Activated naive CD4-positive, alpha-beta T cell treated with anti-CD3 and anti-CD28 coated beads, Interleukin-2, amount 50 U/mL, for 16 hours (primary cell): ENCODE measurements at regions not wholly inside any gene's neighbourhood (a gene's known extent, or its start where the extent isn't known, plus 50 kb on each side); places are given as distances from the start of the nearest gene placed in this dataset.

Experiments used
- DNase-seq: peaks from one replicate; pipeline ENCODE4 v3.0.0-alpha.2; 2020

DNA sequence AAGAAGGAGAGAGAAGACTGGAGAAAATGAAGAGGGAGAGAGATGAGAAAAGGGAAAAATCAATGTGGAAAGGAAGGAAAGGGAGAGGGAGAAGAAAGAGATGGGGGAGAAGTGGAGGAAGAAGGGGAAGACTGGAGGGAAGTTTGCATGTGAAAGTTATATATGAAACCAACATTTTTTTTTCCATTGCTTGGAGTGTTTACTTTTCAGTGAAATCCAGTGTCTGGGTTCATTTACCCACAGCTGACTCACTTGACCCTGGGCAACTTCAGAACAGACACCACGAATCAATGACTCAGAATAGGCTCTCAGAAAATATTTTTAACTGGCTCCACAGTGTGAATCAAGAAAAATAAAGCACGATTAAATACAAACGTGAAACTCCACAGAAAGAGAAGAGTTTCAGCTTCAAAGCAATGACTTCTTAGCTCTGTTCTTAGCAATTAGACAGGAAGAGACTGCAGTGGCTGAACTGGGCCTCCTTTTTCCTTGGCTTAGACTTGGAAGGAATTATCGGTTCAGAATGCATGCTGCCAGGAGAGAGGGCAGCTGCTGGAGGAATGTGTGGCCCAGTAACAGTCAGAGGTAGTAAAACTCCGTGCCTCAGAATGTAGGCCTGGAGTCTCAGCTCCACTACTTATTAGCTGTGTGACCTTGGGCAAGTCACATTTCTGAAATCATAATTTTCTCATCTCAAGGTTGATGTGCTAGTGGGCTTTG lies 237.5 kb downstream of the MIAT start:
- no peak for DNase-seq

DNA sequence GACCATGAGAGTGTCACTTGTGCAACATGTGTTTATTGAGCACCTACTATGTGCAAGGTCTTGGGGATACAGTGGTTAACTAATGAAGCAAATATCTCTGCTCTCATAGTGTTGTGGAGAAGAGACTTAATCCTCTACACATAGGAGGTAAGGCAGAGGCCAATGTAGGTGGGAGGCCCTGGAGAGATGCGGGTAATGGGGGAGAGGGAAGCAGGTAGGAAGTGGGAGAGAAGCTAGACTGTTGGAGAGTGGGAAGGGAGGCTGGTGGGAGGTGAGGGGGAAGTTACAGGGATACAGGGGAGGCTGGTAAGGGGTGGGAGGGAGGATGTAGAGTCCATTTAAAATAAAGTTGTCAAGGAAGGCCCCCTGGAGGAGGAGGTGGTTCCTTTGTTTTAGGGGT lies 240.0 kb downstream of the MIAT start:
- no peak for DNase-seq

DNA sequence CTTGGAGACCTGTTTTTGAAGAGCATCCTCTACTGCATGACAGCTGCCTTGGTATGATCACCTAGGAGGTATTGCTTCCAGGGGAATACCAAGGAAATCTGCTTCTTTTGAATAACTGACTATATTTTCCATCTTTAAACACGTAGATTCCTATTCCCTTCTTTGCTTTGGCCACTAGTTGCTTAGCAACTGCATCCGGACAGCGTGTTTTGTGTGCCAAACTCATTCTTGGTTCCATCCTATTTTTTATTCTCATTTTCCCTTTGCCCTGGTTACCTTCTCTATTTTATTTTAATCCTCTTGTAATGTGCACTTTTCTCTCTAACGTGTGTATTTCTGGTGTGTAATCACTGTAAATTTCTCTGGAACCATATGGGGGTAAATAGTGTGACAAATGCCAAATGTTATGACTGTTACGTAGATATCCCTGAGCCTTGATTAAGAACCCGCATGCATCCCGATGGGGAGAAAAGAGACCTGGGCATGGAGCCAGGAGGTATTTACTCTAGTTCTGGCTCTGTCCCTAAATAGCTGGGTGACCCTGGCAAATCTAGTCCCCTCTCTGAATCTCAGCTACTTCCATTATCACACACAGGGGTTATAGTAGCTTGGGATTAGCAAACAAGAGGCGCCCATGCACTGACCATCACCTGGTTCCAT lies 241.7 kb downstream of the MIAT start:
- DNase-seq: no peak

DNA sequence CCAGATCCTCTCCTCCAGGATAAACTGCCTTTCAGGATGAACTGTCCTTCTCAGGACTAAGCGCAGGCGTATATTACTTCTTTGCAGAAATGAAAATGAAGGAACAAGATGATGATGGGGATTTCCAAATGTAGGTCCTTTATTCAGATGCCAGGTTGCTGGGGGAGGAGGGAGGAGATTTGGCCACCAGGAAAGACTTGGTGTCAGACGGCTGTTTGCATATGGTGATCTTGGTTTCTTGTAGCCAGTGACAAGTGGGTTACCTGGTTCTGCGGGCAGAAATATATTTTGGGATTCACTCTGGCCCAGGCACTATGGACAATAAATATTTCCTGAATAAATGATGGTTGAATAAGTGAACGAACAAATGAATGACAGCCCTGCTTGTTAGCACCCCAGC lies 243.4 kb downstream of the MIAT start:
- DNase-seq: no peak

DNA sequence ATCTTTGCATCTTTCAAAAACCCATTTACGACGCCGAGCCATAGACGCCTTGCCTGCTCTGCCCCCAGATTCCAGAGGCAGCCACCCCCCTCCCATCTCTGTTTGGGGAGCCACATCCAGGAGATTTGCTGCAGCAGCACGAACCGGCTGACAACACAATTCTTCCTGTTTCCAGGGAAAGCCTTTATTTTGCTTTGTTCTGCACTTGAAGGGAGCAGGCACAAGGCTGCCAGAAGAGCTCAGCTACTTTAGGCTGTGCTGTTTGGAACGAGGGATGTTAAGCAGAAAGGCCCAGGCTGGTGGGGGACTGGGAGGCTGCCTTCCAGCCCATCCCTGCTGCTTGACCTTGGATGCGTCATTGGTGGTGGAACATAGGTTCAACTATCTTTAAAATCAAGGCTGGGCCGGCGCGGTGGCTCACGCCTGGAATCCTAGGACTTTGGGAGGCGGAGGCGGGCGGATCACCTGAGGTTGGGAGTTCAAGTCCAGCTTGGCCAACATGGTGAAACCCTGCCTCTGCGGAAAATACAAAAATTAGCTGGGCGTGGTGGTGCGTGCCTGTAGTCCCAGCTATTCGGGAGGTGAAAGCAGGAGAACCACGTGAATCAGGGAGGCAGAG lies 243.9 kb downstream of the MIAT start:
- DNase-seq: no peak

DNA sequence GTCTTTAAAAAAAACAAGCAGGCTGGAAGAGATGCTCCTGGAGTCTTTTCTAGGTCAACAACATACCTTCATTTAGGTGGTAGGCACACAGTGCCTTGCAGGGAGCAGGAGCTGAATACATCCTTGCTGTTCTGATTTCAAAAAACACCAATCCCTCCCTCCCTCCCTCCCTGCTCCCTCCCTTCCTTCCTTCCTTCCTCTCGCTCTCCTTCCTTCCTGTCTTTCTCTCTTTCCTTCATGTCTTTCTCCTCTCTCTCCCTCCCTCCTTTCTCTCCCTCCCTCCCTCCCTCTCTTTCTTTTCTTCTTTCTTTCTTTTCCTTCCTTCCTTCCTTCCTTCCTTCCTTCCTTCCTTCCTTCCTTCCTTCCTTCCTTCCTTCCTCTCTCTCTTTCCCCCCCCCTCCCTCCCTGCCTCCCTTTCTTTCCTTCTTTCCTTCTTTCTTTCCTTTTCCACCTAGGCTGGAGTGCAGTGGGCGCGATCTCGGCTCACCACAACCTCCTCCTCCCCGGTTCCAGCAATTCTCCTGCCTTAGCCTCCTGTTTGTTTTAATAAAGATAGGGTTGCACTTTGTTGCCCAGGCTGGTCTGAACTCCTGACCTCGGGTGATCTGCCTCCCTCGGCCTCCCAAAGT lies 245.1 kb downstream of the MIAT start:
- DNase-seq: no peak

DNA sequence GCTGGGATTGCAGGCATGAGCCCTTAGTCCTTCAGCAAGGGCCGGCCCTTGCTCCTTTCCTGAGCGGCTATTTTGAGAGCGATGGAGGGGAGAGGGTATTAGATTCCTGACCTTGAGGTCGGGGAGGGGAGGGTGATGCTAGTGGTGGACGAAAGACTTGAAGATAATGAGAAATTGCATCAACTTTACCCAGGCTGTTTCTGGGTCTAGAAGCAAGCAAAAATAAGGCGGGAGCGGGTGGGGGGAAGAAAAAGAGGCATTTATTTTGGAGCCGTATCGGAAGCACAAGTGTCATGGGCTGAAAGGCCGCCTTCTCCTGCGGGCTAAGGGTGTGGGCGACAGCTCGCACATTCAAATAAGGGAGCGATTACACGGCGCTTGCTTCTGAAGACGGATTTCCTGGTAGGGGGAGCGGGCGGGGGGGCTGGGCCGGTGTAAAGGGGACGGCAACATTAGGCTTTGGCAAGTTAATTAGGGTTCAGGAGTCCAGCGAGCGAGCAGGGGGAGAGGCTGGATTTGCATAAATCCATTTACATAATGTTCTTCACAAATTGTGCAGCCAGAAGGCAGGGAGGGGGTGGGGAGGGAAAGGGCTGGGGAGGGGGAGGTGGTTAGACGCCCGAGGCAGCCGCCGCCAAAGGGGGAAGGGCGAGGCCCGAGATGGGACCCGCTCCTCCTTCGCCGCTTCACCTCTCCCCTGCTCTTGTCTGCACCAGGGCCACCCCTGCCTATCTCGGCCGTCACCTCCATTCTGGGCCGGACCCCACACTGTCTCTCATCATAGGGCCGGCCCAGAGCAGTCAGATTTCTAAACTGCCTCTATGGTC lies 245.9 kb downstream of the MIAT start:
- no peak for DNase-seq

DNA sequence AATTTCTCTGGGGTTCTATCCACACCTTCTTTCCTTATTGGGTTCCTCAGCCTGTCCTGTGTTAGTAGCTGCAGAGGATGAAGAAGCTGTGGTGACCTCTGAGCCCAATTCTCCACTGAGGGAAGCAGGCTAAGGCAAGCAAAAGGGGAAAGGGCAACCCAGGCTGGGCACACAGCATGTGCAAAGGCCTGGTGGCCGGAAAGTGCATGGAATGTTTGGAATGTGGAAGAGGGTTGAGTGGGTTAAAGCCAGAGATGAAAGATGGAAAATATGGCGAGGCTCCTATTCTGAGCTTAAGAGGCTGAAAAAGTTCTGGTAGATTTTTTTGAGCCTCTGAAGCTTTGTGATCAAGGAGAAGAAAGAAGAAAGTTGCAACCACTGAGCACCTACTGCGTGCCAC lies 247.1 kb downstream of the MIAT start:
- no peak for DNase-seq

DNA sequence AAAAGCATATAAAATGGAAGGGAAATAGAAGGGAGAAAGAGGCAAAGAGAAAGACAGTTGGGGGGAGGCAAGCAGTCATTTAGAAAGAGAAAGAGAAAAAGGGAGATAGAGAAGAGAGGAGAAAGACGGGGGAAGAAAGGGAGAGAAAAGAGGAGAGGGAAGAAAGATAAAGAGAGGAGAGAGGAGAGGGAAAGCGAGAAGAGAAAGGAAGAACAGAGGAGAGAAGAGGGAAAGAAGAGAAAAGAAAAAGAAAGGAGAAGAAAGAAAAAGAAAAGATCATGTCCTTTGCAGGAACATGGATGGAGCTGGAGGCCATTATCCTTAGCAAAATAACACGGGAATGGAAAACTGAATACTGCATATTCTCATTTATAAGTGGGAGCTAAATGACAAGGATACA lies 247.7 kb downstream of the MIAT start:
- no peak for DNase-seq

DNA sequence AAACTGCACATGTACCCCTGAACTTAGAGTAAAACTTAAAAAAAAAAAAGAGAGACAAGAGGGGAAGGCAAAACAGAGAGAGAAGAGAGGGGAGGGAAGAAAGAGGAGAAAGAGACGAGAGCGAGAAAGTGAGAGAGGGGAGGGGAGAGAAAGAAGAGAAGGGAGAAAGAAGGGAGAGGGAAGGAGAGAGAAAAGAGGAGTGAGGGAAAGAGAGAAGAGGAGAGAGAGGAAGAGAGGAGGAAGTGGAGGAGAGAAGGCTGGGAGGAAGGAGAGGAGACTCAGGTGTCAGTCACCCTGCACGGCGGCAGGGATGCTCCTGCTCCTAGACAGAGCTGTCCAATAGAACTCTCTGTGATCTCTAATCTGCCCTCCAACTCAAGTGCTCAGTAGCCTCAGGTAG lies 248.3 kb downstream of the MIAT start:
- DNase-seq: no peak

DNA sequence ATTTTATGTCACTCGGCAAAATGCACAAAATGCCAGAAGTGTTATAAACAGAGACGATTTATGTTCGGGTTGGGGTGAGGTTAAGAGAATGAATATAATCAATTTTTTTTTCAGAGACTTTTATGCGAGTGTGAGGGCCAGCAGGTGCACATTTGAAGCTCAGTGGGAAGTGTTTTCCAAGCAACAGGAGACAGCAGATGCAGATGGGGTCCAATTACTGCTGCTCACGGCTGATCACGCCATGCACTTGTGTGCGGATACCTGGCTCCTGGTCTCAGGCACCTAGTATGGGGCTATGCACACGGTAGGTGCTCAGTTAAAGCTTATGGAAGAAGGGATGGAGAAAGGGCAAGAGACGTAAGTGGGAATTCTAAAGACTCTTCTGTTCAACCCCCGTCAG lies 249.1 kb downstream of the MIAT start:
- no peak for DNase-seq

DNA sequence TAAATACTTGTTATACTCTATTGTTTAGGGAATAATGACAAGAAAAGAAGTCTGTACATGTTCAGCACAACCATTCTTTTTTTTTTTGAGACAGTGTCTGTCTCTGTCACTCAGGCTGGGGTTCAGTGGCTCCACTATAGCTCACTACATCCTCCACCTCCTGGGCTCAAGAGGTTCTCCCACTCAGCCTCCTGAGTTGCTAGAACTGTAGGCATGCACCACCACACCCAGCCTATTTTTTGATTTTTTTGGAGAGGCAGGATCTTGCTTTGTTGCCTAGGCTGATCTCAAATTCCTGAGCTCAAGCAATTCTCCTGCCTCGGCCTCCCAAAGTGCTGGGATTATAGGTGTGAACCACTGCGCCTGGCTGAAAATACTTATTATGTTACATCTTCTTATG lies 250.0 kb downstream of the MIAT start:
- no peak for DNase-seq

DNA sequence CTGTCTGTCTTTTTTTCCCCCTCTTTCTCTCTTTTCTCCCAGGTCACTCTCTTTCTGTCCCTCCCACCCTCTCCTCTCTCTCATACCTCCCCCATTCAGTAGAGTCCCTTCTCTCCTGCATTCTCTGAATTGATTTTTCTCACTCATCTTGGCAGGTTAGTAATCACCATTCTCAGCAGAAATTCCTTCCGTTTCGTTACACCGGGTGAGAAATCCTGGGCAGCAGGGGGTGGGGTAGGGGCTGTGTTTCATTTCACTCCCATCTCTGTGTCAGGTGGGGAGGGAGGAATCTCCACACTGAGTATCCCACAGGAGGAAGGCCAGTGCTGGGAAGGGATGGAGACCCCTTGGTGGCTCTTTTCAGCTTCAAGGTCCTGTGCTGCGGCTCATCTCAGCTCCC lies 253.5 kb downstream of the MIAT start:
- DNase-seq: no peak

DNA sequence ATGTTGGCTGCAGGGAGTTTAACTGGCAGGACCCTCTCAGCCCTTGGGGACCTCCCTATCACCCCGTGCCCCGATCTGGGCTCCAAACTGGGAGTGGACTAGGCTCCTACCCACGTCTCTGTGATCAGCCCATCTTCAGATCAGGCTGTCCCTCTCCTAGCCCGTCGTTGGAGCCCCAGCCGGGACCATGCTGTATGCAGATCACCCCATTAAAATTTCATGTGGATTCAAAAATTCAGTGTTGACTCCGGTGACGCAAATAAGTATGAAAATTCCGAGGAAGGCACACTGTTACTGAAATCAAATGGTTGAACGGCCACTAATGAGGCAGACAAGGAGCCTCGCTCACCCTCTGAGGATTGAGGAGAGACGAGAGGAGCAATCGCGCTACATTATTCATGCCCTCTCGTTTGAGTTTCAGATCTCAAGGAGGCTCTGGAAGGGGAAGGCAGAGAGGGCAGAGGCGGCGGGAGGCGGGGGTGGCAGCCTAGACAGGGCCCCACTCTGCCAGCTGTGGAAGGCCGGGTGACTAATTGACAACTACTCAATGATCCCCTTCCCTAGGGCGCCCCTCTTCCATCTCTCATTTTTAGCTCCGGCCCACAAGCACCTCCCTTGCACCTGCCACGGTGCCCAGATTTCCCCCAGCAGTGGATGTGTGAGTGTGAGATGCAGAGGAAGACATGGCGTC lies 255.4 kb downstream of the MIAT start:
- DNase-seq: no peak

DNA sequence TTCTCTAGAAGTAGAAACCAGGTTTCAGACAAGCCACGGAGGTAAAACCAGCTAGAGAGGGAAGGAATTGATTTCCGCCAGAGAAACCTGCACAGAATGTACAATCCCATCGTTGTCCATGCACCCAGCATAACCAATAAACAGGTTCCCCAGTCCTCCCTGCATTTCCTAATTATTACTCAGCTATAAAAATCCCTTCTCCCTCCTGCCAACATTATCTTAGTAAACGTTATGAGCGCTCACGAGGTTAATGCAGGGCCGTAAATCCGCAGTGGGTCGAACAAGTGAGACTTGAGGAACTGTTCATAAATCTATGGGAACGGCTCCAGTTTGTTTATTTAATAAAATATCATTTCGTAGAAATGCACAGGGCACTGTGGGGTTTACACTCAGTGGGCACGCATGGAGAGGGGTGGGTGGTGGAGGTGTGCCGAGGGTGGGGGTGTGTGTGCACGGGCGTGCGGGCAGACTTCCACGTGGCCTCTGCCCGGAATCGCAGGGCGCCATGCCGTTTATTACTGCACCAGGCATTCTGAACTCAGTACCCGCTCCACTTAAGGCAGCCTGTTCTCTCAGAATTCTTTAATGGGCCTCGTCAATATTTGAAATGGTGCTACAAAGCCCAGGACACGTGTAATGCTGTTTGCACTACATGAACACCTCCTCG lies 257.3 kb downstream of the MIAT start:
- DNase-seq: no peak

DNA sequence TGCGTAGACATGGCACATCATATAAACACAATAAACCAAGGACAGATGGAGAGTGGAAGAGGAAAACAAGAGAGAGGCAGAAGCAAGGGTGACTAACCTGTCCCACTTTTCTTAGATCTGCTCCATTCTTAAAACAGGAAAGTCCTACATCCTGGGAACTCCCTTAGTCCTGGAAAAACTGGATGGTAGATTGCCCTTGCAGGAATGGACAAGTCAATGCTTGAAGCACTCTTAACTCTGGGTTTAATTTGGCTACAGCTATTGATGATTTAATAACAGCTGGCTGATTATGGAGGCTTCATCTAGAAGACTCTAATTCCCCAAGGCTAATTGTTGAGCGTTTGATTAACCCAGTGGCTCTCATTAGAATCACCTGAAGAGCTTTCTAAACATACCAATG lies 258.8 kb downstream of the MIAT start:
- no peak for DNase-seq

DNA sequence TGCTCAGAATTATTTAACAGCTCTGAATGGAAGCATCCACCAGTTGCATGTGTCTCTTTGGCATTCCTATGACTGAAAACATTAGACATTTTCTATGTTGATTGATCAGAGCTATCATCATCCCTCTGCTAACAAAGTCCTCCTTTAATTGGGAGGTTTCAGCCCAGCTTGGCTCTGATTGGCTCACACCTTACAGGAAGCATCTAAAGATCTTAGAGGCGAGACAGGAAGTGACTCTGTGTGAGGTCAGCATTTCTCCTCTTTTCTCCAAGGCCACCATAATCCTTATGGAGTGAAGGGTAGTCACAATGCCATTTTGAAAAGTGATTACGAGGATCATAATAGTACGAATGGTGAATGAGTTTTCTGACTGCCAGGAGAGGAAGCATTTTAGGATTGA lies 260.8 kb downstream of the MIAT start:
- DNase-seq: no peak

DNA sequence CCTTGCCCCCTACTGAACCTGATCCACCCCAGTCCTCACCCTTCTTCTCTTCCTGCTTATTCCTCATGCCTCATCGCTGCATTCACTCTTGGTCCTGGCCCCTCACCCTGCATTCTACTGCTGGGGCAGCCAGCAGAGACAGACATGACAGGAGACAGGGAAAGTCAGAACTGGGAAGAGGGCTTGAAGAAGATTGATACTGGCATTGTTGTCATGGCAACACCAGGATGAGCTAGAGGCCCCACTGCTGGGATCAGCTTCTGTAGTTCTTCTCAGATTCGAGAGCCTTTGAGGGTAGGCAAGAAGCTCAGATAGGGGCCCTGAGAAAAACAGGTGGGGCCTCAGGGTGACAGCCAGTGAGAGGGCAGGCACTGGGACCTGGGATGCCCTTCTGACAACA lies 264.3 kb downstream of the MIAT start:
- DNase-seq: no peak

DNA sequence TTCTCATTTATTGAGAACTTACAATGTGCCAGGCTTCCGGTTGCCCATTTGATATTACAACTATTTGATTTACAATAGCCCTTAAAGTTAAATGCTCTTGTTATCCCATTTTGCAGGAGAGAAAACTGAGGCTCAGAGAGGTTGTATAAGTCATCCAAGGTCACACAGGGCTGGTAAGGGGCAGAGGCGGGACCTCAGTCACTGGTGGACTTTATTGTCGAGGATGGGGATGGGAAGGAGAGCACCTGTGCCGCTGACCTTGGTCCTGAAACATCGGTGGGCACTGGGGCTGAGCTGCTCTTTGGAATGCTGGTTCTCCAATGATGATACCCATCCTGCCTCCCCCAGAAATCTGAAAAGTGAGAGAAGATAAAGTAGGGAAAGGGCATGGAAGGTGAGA lies 265.4 kb downstream of the MIAT start:
- DNase-seq: no peak

DNA sequence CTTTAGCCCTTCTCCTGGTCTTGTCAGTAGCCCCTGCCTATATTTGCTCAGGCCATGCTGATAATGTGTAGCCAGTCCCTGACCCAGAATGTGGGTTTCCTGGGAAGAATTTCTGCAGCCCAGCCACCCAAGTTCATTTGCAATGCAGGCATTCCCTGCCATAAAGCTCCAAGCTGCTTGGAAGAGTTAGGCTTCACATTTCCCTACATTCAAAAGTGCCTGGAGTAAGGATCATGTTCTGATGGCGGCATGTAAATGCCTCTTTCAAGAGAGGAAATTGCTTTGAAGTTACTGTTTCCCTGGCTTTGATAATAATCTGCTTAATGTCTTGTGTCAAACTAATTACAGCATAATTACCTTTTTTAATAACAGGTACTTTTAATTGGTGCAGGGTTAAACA lies 266.1 kb downstream of the MIAT start:
- DNase-seq: no peak

DNA sequence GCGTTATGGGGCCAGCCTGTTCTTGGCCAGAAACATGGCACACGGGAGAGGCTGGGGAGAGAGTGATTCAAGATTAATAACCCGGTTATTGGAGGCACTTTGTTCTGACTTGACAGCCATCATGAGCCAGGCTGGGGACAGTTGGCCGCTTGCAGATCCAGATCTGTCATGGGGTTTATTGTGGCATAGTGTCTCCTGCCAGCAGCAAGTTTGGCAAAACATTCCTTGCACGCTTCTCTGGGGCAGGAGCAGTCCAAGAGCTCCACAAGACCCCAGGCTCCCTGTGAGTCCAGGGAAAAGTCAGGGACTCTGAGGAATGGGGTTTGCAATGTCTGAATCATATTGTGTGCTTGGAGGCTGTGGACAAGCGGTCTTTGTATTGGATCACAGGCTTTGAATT lies 270.4 kb downstream of the MIAT start:
- no peak for DNase-seq

DNA sequence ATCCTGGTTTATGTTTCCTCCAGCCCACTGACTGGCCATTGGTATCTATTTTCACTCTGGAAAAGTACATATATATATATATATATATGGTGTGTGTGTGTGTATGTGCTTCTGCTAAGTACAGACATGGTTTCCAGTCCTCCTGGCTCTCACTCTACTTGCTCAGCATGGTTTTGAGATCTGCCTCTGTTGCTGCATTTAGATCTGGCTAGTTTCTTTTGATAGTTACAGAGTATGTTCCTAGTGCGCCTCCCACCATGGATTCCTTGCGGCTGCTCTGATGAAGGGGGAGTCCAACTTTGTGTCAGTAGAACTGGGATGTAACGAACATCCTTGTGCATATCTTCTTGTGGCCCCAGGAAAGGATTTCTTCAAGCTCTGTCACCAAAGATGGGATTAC lies 274.1 kb downstream of the MIAT start:
- DNase-seq: no peak
